Sigmoid colon (tissue), 4 donors: ENCODE measurements at regions not wholly inside any gene's neighbourhood (a gene's known extent, or its start where the extent isn't known, plus 50 kb on each side); places are given as distances from the start of the nearest gene placed in this dataset.

Experiments
- EP300 ChIP-seq, 4 donors: sonication (generic); formaldehyde crosslinking; IDR thresholded peaks; one replicate each; pipeline ENCODE4 v1.6.1; 2017; ENCODE audit warnings: antibody characterized with exemption in 4 of 4
- POLR2A ChIP-seq, 2 donors: fragments of 450-650 bp; IDR thresholded peaks; one replicate each; pipeline ENCODE4 v1.6.1; 2016; ENCODE audit warnings: antibody characterized with exemption in 2 of 2, mild to moderate bottlenecking in 2 of 2, moderate library complexity in 2 of 2
- POLR2AphosphoS5 ChIP-seq, 4 donors: sonication (generic); formaldehyde crosslinking; IDR thresholded peaks; one replicate each; pipeline ENCODE4 v1.6.1; 2017; ENCODE audit warnings: antibody characterized with exemption in 4 of 4
- TF ChIP-seq, protein P1 (sequence below), 4 experiments: fragments of 450-650 bp in 3 of 4; fragments of 200-600 bp in 1 of 4; IDR thresholded peaks; one replicate each; pipeline ENCODE4 v1.5.1; 2016 to 2019; ENCODE audit warnings: antibody characterized with exemption in 4 of 4, mild to moderate bottlenecking in 3 of 4, moderate library complexity in 2 of 4

- TF ChIP-seq, protein P1, sequence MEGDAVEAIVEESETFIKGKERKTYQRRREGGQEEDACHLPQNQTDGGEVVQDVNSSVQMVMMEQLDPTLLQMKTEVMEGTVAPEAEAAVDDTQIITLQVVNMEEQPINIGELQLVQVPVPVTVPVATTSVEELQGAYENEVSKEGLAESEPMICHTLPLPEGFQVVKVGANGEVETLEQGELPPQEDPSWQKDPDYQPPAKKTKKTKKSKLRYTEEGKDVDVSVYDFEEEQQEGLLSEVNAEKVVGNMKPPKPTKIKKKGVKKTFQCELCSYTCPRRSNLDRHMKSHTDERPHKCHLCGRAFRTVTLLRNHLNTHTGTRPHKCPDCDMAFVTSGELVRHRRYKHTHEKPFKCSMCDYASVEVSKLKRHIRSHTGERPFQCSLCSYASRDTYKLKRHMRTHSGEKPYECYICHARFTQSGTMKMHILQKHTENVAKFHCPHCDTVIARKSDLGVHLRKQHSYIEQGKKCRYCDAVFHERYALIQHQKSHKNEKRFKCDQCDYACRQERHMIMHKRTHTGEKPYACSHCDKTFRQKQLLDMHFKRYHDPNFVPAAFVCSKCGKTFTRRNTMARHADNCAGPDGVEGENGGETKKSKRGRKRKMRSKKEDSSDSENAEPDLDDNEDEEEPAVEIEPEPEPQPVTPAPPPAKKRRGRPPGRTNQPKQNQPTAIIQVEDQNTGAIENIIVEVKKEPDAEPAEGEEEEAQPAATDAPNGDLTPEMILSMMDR (IDR thresholded peaks at IDR 0.05): no peak
- TF ChIP-seq POLR2A (IDR thresholded peaks at IDR 0.05) (no peak), EP300 (IDR thresholded peaks at IDR 0.05) (no peak), POLR2AphosphoS5 (IDR thresholded peaks at IDR 0.05) (no peak)
Observed at GRCh38 chr4:85358831-85359230, 116.1 kb upstream of the ARHGAP24 start.
